Tongue (tissue), 1 donor: ENCODE measurements at regions not wholly inside any gene's neighbourhood (a gene's known extent, or its start where the extent isn't known, plus 50 kb on each side); places are given as distances from the start of the nearest gene placed in this dataset.

Source experiments
- DNase-seq: peaks from one replicate; pipeline ENCODE4 v3.0.0-alpha.2; 2015

- DNase-seq, result no peak
These were observed 142.9 kb upstream of the CNTN4 start for GRCh38 chr3:1955750-1956149.

GRCh38 chr3:1960506-1960905 lies 138.2 kb upstream of the CNTN4 start:
- DNase-seq, result no peak

GRCh38 chr3:1962396-1963088 lies 136.1 kb upstream of the CNTN4 start:
- no peak for DNase-seq

- no peak for DNase-seq
These were observed 134.8 kb upstream of the CNTN4 start for GRCh38 chr3:1963896-1964295.

GRCh38 chr3:1967525-1967924 lies 131.1 kb upstream of the CNTN4 start:
- DNase-seq, result no peak

- no peak for DNase-seq
These were observed 129.4 kb upstream of the CNTN4 start for GRCh38 chr3:1969281-1969680.

- no peak for DNase-seq
These were observed 126.9 kb upstream of the CNTN4 start for GRCh38 chr3:1971780-1972179.

GRCh38 chr3:1979961-1980615 lies 118.6 kb upstream of the CNTN4 start:
- no peak for DNase-seq

GRCh38 chr3:1987980-1988379 lies 110.7 kb upstream of the CNTN4 start:
- DNase-seq, result no peak

- DNase-seq, result no peak
These were observed 99.9 kb upstream of the CNTN4 start for GRCh38 chr3:1998739-1999138.

GRCh38 chr3:2001306-2002108 lies 97.2 kb upstream of the CNTN4 start:
- DNase-seq, result no peak

- DNase-seq, result peak; percentile 7
These were observed 74.7 kb upstream of the CNTN4 start for GRCh38 chr3:2023959-2024358.

GRCh38 chr3:2024713-2025112 lies 74.0 kb upstream of the CNTN4 start:
- no peak for DNase-seq

- DNase-seq, result no peak
These were observed 69.1 kb upstream of the CNTN4 start for GRCh38 chr3:2029559-2029958.

- DNase-seq, result no peak
These were observed 62.6 kb upstream of the CNTN4 start for GRCh38 chr3:2036076-2036475.

GRCh38 chr3:2041931-2042330 lies 56.7 kb upstream of the CNTN4 start:
- DNase-seq, result peak; percentile 2
